SKM-1 treated with dmso at 0.1 percent for 144 hours (cell line): ENCODE measurements at regions not wholly inside any gene's neighbourhood (a gene's known extent, or its start where the extent isn't known, plus 50 kb on each side); places are given as distances from the start of the nearest gene placed in this dataset.

Experiments used
- DNase-seq: peaks from one replicate; lab custom pipeline; 2025; ENCODE audit not compliant: unreplicated experiment; lab: John Stamatoyannopoulos, UW

- no peak for DNase-seq
These were observed 1345.9 kb downstream of the BRD1 start for GRCh38 chr22:48481748-48482147.

GRCh38 chr22:48478529-48479265 is 1349.0 kb downstream of the BRD1 start:
- no peak for DNase-seq

- DNase-seq, result no peak
These were observed 1349.5 kb downstream of the BRD1 start for GRCh38 chr22:48478124-48478523.

GRCh38 chr22:48477031-48477721 is 1350.5 kb downstream of the BRD1 start:
- DNase-seq, result no peak

- no peak for DNase-seq
These were observed 1351.1 kb downstream of the BRD1 start for GRCh38 chr22:48476577-48476976.

- DNase-seq, result no peak
These were observed 1351.9 kb downstream of the BRD1 start for GRCh38 chr22:48475661-48476345.

- DNase-seq, result no peak
These were observed 1352.8 kb downstream of the BRD1 start for GRCh38 chr22:48474881-48475280.

- no peak for DNase-seq
These were observed 1354.5 kb downstream of the BRD1 start for GRCh38 chr22:48473202-48473601.

GRCh38 chr22:48464246-48464645 is 1363.4 kb downstream of the BRD1 start:
- DNase-seq, result no peak

- DNase-seq, result no peak
These were observed 1367.5 kb downstream of the BRD1 start for GRCh38 chr22:48459859-48460823.

- no peak for DNase-seq
These were observed 1368.4 kb downstream of the BRD1 start for GRCh38 chr22:48459259-48459658.

GRCh38 chr22:48456449-48456848 is 1371.2 kb downstream of the BRD1 start:
- no peak for DNase-seq

- no peak for DNase-seq
These were observed 1373.8 kb downstream of the BRD1 start for GRCh38 chr22:48453751-48454485.

- DNase-seq, result no peak
These were observed 1374.5 kb downstream of the BRD1 start for GRCh38 chr22:48453171-48453570.

- DNase-seq, result no peak
These were observed 1374.9 kb downstream of the BRD1 start for GRCh38 chr22:48452766-48453165.

GRCh38 chr22:48451891-48452290 is 1375.8 kb downstream of the BRD1 start:
- no peak for DNase-seq

GRCh38 chr22:48450188-48450825 is 1377.4 kb downstream of the BRD1 start:
- DNase-seq, result peak; percentile 7

GRCh38 chr22:48449466-48450187 is 1378.0 kb downstream of the BRD1 start:
- no peak for DNase-seq

- no peak for DNase-seq
These were observed 1378.9 kb downstream of the BRD1 start for GRCh38 chr22:48448821-48449220.
